NCI-H2171 treated with DMSO at 0.1 percent for 48 hours (cell line): ENCODE measurements at regions not wholly inside any gene's neighbourhood (a gene's known extent, or its start where the extent isn't known, plus 50 kb on each side); places are given as distances from the start of the nearest gene placed in this dataset.

Experiments
- DNase-seq: peaks from one replicate; lab custom pipeline; 2025; lab: John Stamatoyannopoulos, UW

DNA sequence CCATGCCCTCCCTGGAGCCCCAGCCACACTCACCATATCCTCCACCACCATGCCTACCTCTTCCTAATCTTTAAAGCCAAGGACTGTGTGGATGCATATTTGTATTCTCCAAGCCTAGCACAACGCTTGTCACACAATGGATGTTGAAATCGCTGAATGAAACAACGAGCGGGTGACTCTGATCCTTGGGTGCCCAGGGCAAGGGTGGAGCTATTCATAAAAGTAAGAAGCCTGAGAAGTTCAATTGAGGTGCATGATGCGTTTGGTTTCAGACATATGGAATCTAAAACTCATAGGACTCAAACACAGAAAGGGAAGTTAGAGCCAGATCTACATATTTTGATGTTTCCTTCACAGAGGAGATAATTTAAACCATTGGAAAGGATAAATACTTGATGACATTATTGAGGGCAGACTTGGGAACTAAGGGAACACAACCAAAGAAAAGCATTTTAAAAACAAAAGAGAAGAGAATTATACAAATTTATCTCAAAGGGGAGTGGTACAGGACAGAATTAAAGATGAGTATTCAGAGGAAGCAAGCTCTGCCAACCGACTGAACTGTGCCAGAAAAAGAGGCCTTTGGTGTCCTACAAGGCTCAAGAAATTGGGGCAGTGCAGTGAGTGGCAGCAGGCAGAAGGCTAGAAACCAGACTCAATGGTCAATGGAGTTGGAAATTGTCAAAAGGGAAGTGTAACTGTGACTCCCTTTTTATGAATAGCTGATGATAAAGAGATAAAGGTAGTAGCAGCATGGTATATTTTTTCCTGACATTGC lies 200.6 kb upstream of the NCKAP5 start:
- DNase-seq, result no peak

DNA sequence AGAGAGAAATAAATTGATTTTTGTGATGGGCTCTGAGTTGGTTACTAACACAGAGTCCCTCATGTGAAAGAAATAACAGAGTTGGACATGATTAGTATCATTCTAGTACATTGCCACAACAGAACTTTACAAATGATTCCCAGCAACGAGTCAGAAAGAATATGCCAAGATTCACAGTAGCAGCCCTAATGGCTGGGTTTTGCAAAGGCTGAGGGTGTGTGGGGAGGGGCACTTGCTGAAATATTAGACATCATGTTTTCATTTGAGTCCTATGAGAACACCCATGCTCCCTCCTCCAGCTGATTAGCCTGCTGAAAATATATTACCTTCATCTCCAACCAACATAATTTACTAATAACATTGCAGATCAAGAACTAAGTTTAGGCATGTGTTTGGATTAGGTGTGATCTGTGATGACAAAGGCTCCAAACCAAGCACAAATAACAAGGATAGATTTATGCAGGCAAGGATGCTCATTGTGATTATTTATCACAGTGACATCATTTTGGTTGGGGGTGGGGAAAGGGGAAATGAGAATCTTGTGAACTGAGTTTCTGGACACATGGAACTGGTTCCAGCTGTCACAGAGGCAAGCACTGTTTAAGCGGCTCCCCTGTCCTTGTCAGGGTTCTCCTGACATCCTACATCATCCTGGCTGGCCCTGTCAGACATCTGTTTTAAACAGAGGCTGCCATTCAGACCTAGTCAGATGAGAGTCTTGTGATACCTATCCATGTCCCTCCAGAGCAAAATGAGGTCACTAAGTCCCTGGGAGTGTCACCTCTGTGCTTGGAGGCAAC lies 205.8 kb upstream of the NCKAP5 start:
- no peak for DNase-seq

DNA sequence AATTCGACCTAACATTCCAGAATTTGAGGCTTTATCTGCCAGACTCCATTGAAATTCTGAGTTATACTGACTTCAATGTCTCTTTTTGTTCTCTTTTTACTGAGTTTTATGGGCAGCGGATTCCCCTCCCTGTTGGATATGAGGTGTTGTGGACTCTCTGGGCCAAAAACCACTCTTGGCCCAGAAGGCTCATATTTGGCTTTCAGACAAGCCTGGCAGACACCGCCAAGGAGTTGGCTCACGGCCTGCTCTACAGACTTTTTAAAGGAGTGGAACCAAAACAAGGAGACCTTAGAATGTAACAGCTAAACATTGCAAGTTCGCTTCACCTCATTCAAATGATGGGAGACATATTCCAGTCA lies 206.4 kb upstream of the NCKAP5 start:
- no peak for DNase-seq

DNA sequence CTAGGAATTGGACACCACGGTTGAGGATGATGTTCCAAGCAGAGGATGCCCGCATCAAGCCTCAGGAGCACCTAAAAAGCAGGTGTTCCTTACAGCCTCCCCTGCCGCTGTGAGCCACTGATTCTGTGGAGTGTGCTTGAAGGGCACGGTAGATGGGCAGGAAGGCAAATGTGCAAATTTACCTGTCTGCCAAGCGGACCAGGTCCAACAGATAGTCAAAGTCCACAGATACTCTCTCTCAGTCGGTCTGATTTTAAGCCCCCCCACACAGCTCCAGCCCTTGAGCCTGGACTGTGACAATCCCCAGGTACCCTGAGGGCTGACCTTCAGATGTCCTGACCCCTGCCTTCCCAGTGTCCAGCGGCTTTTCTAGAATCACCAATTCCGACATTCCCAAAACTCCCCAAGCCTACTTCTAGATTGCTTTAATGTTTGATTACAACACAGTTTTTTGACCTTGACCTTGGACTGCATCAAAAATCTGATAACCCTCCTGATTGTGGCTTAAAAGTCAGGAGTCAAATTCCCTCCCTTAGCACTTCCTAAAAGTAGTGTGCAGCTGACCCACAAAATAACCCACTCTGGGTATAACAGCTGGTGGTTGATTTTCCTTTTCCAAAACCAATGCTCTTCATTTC lies 208.8 kb upstream of the NCKAP5 start:
- DNase-seq, result no peak

DNA sequence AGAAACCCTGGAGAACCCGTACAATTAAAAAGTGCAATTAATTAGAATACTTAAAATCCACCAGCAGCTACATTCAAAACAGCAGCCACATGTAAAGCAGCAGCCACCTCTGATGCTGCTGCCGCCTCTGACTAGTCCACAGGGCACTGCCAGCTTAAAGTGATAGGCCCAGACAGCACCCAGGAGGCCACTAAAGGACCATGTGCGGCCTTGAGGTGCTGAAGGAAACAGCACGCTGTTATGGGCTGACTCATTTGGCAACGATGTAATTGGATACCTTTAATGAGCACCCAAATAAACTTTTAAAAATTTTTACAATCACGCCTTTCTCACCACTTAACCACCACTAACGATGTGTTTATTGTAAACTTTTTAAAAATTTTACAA lies 209.3 kb upstream of the NCKAP5 start:
- DNase-seq, result no peak

DNA sequence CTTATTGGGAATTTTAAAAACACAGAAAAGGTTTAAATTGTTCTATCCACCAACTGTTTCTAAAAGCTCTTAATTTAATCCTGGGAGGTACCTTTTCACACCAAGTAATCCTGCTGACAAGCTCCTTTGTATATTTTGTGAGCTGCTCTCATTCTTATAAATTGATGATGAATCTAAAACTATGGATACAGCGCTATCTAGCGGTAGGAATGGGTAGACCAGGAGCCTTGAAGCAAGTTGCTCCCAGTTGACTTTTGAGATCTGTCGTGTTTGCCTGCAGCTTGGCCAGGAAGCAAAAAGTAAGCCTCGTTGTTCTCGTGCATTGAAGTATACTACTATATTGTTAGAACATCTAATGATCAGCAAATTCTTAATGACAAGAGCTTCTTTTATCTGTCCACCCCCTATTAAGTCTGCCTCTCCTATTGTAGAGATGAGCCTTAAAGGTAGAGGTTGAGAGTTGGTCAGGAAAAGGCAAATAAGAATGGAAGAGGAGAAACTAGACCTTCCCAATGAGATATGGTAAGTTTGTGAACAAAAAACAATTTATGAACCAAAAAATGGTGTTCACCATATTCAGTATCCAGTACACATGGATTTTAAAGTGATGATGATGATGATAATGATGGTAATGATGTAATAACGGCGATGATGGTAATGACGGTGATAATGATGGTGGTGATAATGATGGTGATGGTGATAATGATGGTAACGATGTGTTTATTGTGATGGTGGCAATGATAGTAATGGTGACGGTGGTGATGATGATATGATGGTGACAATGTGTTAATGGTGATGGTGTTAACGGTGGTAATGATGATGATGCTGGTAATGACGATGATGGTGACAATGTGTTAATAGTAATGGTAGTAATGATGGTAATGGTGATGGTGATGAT lies 212.1 kb upstream of the NCKAP5 start:
- peak; percentile 48 for DNase-seq

DNA sequence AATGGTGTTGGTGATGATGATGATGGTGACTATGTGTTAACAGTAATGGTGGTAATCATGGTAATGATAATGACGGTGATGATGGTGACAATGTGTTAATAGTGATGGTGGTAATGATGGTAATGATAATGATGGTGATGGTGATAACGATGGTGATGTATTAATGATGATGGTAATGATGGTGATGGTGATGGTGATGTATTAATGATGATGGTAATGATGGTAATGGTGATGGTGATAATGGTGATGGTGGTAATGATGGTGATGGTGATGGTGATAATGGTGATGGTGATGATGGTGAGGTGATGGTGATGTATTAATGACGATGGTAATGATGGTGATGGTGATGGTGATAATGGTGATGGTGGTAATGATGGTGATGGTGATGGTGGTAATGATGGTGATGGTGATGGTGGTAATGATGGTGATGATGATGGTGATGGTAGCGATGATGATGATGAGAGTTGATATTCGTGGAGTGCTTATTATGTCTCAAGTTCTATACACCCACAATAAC lies 212.8 kb upstream of the NCKAP5 start:
- no peak for DNase-seq

DNA sequence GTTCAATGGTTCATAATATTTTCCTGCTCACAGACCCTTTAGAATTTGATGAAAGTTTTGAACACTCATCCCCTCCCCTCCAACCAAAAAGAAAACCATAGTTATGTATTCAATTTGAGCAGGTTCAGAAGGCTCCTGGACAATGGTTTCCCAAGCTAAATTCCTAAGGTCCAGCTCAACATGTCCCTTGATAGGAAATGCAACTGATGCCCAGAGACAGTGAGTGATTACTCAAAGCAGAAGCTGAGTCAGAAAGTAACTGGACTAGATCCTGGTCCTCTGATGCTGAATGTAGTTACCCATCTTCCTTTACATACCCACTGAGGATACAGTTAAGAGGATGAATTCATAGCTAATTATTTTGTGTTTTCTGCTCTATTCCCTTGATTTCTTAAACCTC lies 218.9 kb upstream of the NCKAP5 start:
- DNase-seq, result no peak

DNA sequence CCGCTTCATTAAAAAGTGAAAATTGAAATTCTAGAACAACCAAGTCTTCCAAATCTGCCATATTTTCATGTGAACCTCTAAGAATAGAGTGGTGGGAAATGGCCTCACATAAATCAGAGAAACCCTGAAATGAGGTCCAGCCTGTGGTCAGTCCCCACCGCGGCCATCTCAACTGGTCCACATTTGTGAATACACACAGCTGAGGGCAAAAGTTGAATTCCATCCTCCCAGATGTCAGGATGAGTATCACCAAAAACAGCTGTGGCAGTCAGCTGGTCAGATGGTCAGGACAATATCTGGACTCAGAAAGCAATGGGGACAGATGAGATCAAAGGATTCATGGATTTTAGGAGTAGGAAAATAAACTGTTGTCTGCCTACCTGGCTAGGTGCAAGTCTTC lies 219.4 kb upstream of the NCKAP5 start:
- no peak for DNase-seq

DNA sequence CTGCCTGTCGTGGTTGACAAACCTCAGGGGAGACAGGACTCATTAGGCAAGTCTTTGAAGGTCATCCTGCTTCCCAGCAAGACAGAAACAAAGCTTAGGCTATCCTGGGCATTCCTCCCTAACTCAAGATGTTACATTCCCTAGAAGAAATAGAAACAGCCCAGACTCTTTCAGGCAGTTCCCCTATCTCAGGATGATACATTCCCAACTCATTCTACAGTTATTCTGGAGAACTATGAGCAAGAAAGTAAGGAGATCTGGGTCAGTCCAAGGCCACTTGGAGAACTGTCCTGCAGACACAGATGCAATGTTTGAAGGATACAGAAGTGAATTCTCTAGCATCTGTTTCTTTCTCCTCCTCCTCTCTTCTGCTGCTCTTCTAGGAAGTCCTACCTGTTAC lies 220.1 kb upstream of the NCKAP5 start:
- DNase-seq, result no peak

DNA sequence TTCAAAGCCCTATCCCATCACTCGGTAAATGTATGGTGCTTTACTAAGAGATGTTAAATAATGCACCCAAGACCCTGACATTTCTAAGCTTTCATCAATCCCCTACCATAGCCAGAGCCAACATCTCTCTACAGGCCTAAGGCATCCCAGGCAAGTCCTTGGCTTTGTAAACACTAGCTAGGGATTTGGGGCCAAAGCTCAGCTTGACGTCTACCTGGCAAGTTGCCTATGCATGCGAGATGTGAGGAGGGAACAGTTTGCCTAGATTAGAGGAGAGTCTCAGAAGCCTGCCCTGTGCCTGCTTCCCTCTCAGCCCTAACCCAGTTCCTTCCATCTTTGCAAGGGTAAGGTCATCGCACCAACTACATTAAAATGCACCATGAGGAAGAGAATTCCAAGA lies 221.5 kb upstream of the NCKAP5 start:
- DNase-seq, result no peak

DNA sequence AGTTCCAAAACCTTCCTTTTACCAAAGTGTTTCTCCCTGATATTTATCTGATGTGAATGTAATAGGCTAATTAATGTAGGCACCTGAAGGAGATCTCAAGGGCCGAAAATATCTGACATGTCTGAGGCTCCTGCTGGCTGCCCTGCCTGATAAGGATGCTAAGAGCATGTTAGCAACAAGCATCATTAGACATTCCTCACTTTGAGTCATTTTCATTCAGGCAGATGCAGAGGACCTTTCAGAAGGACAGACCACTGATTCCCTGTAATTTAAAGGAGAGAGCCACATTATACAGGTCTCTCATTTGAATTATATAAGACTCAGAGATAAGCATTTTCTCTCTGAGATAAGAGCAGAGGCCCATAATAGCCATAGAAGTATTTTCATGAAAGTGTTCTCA lies 222.4 kb upstream of the NCKAP5 start:
- no peak for DNase-seq

DNA sequence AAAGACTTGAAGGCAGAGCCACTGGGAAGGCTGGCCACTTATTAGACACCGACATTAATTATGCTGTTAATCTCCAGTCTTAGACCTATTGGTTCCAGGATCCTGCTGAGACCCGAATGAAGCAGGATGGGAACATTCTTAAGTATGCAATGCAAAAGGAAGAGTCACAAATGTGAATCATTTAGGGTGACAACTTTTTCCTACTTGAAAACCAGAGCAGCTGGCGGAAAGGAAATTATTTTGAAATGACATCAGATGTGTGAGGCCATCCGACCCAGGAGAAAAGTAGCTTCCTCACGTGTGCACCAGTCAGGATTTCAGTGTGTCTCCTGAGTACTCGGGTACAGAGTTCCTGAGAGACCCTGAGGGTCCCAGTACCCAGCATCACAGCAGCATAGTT lies 222.9 kb upstream of the NCKAP5 start:
- no peak for DNase-seq

DNA sequence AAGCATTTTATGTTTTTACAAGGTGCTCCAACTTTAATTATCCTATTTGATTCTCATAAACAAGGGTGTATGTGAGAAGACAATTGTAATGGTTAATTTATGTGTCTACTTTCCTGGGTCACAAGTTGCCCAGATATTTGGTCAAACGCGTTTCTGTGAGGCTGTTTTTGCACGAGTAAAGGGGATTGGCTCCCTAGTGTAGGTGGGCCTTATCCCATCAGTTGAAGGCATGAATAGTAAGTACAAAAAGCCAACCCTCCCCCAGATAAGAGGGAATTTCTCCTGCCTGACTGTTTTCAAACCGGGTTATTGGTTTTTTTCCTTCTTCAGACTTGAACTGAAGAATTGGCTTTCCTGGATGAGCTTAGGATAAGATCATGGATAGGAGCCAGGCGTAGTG lies 224.0 kb upstream of the NCKAP5 start:
- DNase-seq, result no peak

DNA sequence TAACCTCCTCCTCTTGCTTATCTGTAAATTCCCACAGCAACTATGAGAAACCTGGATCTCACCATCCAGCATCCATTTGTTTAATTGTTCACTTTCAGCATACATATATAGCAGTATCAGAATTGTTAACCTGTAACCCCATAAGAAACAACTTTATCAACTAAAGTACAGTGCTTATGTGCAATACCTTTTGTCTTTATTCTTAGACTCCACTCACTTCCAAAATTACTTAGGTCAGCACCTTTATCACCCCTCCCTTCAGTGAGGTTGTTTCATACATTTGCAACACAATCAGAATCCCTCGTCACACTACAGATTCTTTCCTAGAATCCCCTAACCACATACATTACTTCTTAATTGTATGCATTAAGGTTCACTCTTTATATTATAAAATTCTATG lies 225.9 kb upstream of the NCKAP5 start:
- no peak for DNase-seq

DNA sequence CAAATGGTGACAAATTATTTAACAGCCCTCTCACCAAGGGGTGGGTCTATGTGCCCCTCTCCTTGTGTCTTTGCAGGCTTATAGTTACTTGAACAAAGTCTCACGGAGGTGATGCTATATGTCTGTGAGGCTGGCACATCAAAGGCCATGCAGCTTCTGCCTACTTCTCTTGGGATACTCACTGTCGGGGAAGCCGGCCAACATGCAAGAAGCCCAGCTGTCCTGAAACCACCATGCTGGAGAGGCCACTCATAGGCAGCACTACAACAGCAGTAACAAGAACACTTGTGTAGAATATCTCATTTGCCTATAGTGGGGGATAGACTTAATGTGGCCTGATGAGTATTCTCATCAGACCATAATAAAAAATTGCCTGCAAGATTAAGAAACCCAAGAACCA lies 233.7 kb upstream of the NCKAP5 start:
- no peak for DNase-seq

DNA sequence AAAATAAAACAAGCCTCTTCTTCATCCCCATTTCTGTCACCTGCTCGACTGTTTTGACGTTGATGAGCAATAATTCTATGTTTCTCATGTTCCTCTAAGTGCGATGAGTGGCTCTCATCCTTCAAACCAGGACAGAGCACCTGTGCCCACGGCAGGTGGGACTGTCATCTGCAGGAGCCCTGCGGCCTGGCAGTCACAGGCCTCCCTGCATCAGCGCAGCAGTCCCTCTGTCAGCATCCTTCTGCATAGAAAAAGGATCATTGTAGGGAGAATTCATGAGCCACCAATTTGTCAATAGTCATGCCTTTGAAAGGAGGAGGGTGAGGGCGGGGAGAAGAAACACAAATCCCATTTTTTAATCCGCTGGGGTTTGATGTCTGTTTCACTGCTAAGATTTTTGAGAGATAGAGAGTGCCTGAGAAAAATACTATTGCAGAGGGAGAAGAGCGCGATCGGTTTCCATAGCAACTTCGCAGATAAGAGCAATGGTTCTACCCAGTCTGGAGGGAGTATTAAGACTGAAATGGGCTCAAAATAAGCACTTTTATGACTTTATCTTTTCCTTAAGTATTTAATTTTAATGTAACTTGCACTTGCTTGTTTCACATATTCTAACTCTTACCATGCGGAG lies 234.3 kb upstream of the NCKAP5 start:
- DNase-seq, result no peak

DNA sequence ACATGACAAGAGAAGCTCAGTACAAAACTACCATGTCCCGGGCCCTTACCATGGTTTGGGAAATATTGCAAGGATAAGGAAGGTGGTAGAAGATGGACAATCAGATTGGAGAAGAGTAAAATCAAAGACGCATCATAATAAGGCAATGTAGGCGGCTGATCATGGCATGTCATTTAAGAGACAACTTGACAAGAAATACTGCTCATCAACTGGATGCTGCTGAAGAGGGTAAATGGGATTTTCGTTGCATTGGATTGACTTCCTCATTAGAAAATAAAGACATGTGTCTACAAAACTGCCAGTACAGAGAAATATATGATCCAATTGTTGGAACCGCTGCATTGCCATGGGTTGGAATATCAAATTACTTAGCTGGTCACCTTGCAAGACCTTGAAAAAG lies 238.3 kb upstream of the NCKAP5 start:
- DNase-seq, result no peak

DNA sequence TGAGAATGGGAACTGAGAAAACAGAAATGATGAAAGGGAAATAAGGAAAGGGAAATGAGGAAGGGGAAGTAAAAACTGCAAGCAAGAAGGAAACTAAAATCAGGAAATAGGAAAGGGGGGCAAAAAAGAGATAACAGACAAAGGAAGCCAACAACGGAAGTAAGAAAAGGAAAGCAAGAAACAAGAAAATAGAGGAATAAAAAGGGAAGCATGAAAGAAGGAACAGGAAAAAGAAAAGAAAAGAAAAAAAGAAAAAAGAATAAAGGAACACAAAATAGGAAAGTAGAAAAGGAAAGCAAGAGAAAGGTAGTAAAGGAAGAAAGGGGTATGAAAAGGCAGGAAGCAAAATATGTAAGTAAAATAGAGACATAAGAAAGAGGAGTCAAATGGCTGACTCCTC lies 241.2 kb upstream of the NCKAP5 start:
- DNase-seq, result no peak

DNA sequence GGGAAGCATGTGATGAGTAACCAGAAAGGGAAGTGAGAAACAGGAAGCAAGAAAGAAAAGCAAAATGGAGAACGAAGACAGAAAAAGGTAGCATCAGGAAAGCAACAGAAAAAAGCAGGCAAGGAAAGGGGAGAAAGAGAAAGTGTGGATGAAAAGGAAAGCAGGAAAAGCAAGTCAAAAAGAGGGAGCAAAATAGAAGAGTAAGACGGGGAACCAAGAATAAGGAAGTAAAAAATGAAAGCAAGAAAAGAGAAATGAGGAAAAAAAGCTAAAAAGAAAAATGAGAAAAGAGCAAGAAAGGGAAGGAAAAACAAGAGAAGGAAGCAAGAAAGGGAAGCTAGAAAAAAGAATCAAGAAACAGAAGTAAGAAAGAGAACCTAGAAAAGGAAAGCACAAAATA lies 242.3 kb upstream of the NCKAP5 start:
- DNase-seq, result no peak

DNA sequence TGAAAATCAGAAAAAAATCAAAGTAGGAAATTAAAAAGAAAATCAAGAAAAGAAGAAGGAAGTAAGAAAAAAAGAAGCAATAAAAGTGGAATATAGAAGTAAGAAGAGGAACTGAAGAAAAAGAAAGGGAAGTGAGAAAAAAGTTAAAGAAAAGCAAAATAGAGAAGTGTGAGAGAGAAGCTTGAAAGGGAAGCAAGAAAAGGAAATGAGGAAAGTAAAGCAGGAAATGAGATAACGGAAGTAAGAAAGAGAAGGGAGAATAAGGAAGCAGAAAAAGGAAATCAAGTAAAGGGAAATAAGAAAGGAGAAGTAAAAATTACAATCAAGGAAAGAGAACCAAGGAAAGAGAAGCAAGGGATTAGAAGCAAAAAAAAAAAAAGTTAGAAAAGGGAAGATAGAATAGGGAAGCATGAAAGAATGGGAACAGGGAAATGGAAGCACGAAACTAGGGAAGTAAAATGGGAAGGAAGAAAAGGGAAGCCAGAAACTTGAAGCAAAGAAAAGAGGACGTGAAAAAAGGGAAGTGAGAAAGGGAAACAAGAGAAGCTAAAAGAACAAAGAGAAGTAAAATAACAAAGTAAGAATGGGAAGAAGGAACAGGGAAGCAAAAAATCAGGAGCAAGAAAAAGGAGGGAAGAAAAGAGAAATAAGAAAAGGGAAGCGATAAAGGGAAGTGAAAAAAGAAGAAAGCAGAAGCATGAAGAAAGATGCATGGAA lies 243.3 kb upstream of the NCKAP5 start:
- DNase-seq, result no peak
